Fibroblast of mammary gland (primary cell): ENCODE measurements at regions not wholly inside any gene's neighbourhood (a gene's known extent, or its start where the extent isn't known, plus 50 kb on each side); places are given as distances from the start of the nearest gene placed in this dataset.

Experiments
- DNase-seq: peaks from one replicate; pipeline ENCODE4 v3.0.0-alpha.2; 2010; ENCODE audit warnings: low read depth
- H3K4me3 ChIP-seq: 2 replicates; pipeline ENCODE4 v1.5.1; 2011; ENCODE audit warnings: low read depth, mild to moderate bottlenecking, low read length, moderate library complexity; ENCODE audit not compliant: control insufficient read depth
- TF ChIP-seq, protein P1 (sequence below): conservative IDR thresholded peaks from 2 replicates; pipeline ENCODE4 v1.5.1; 2011; ENCODE audit warnings: low read depth, low read length, inconsistent platforms; ENCODE audit not compliant: control insufficient read depth, insufficient read depth

DNA sequence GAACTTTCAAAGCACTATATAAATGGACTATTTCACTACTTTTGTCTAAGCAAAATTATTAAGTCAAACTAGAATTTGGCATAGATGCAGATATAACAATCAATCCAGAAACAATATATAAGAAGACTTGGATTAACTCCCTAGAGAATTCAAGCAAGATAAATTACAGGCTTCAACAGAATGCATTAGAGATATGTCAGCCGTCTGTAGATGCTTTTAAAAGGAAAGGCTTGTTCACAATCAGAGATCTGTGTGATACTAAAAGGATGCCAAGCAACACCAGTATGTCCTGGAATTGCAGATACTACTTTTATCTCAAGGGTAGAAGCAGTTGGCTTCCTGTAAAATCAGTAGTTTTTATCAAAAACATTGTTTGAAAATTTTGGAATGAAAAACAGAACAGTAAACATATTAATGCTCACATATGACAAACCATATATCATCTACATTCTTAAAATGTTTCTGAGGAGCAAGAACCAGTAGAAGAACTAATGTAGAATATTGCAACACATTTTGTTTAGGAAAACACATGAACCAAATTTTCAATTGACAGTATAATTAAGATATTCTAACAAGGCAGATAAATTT, 947.9 kb upstream of the LRRN3 start:
- no peak overlapping the region for H3K4me3 ChIP-seq
- no peak for DNase-seq
- TF ChIP-seq, protein P1, sequence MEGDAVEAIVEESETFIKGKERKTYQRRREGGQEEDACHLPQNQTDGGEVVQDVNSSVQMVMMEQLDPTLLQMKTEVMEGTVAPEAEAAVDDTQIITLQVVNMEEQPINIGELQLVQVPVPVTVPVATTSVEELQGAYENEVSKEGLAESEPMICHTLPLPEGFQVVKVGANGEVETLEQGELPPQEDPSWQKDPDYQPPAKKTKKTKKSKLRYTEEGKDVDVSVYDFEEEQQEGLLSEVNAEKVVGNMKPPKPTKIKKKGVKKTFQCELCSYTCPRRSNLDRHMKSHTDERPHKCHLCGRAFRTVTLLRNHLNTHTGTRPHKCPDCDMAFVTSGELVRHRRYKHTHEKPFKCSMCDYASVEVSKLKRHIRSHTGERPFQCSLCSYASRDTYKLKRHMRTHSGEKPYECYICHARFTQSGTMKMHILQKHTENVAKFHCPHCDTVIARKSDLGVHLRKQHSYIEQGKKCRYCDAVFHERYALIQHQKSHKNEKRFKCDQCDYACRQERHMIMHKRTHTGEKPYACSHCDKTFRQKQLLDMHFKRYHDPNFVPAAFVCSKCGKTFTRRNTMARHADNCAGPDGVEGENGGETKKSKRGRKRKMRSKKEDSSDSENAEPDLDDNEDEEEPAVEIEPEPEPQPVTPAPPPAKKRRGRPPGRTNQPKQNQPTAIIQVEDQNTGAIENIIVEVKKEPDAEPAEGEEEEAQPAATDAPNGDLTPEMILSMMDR: no peak

DNA sequence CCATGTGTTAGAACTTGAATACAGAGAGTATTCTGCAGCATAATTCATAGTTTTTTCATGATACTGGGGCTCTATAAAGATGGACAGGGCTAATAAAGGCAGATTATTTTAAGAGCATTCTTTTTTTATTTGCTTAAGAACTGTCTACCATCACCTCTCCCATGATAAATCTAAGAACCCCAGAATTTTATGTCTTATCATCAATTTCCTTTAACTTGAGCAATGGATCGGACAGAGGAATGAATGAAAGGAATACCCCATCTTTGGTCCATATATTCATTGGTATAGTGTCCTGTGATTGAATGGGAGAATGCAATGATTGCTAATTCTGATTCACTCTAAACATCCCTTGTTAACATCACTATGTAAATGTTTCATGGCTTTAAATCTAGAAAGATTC, 946.3 kb upstream of the LRRN3 start:
- TF ChIP-seq, protein P1: no peak
- no peak for DNase-seq
- no peak overlapping the region for H3K4me3 ChIP-seq

DNA sequence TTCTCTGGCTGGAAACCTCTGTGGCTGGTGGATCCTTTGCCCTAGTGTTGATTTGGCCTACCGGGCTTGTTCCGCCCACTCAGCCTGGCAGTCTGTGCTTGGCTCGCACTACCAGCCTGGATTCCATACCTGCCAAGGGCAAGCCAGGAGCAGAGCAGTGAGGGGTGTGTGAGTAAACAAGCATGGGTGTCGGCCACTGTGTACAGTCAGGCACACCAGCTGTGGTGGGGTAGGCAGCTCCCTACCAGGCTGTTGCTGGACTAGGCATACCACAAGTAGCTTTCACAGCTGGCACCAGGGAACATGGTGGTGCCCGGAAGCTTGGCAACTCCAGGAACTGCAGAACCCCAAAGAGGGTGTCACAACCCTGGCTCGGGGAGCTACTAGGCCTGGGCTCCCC, 942.9 kb upstream of the LRRN3 start:
- no peak overlapping the region for H3K4me3 ChIP-seq
- TF ChIP-seq, protein P1: no peak
- DNase-seq: no peak

DNA sequence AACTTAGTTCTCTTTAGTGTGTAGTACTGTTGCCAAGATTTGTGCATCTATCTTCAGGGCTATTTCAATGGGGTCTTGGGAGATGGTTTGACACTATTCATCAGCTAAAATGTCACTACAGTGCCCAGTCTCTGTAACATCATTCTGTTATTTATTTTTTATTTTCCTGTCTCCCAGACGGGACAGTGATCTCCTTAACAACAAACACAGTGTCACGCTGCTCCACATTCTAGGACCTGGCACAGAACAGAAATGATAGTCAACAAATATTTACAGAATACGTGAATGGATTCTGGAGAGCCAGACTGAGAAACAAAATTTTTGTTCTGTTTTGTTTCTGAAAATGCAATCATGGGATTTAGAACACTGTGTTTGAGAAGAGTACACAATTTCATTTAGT, 937.7 kb upstream of the LRRN3 start:
- no peak overlapping the region for H3K4me3 ChIP-seq
- no peak for DNase-seq
- TF ChIP-seq, protein P1: no peak

DNA sequence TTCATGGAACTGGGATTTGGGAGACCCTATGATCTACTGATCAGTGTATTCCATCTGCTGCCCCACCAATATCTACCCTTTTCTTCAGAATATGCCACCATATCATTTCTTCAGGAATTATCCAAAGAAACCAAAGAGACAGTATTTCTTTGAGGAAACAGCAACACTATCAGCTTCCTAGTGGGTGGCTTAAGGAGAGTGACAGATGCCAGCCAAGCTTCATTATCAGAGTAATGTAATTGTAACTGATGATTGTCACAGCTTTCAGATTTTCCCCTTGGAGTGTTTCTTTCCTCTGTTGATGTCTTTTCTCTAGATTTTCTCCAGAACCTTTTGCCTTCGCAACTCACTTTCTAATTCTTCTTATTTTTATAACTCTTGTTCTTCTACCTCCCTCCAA, 934.4 kb upstream of the LRRN3 start:
- DNase-seq: no peak
- TF ChIP-seq, protein P1: no peak
- no peak overlapping the region for H3K4me3 ChIP-seq

DNA sequence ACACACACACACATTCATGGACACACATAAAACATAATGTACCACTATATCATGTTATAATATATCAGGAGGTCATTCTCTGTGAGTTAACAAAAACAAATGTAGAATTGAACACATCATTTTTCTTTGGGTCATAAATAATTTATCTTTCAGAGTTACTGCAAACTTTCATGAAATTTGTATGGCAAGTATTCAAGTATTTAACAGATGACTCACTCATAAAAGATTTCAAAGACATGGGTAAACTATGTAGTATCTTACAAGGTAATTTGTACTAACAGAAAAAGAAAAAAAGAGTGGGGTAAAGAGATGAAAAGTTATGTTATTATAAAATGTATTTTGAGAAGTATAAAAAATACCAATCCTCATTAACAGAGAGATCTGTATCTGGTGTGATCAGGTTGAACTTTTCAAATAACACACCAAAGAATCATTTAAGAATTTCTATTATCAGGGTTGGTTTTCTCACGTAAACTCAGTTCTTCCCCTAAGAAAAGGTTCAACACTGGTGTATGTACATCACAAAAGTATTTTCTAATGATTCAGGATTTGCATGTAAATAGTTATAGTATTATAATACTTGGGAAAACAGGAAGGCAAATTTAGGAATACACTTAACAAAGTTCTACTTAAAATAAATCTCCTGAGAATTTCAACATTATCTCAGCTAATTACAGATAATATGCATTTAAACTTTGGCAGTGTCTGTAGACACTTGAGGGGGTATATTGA, 933.1 kb upstream of the LRRN3 start:
- no peak for DNase-seq
- TF ChIP-seq, protein P1: no peak
- H3K4me3 ChIP-seq: no peak overlapping the region
